ENCODE measurements at regions not wholly inside any gene's neighbourhood (a gene's known extent, or its start where the extent isn't known, plus 50 kb on each side); places are given as distances from the start of the nearest gene placed in this dataset.

DNA sequence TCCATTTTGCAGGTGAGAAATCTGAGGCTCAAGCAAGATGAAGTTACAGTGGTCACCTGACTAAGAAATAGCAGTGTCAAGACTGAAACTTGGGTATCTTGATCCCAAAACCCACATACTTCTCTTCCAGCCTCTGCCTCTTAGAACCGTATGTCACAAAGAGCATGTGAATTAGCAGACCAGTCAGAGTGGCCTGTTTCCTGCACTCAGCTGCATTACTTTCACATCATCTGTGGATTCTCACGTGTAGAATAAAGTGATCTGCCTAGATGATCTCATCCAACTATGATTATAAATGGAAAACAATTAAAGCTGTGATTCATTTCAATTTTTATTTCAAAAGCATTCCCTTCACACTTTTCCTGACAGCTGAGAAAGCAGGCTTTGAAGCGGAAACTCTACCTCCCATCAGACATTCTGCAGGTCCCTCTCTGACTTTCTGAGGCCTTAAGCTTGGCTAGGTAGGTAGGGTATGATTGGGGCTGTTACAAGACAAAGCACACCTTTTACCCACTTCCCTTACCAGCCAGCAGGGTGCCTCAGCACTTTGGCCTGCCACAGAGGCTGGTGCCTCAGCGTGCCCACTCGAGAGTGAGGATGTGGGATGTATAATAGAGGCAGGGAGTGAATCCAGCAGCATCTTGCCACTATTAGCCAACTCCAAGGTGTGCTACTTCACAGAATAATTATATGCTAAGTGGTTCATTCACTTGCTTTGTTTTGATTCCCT, 70.2 kb upstream of the PDE1C start:
- no peak for DNase-seq

DNA sequence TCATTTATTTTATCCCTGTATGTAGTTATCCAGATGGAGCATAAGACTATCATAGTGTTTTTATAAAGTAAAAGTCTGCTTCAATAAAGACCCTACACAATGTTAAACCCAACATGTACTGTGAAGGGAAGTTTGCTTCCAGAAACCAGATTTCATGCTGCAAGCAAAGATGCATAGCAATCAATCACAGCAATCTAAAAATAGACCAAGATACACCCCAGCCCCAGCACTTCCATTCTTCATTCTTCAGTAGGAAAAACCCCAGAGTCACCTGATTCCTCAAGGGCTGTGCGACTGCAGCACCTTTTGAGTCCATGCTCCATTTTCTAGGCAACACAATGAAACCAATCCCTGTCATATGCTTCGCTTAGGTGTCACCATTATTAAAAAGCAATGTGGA, 66.9 kb upstream of the PDE1C start:
- no peak for DNase-seq

DNA sequence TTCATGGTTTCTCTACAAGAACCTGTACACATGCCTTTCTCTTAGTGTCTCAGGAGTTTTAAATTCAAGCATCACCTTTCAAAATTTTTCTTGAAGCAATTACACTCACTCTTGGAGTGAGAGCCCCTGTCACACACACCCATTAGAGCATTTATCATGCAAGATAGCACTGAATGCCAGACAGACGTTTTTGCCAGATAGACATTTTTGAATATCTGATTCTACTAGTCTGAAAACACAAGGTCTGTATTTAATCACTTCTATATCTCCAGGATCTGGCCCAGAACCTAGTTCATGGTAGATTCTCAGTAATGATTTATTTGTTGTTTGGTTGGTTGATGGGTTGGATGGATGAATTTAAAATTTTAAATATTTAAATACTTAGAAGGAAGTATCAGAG, 60.9 kb upstream of the PDE1C start:
- DNase-seq, result no peak

DNA sequence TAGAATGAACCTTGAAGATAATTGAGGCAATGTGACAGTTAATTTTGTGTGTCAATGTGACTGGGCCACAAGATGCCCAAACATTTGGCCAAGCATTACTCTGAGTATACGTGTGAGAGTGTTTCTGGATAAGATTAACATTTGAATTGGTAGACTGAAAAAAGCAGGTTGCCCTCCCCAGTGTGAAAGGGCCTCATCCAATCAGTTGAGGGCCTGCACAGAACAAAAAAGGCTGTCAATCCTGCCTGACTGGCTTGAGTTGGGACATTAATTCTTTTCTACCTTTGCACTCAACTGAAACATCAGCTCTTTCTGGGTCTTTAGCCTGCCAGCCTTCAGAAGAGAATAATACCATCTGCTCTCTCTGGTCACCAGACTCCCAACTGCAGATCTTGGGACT, 56.6 kb upstream of the PDE1C start:
- DNase-seq, result no peak

All from skin of body (tissue), 1 donor.